GM23338 (cell line): ENCODE measurements at regions not wholly inside any gene's neighbourhood (a gene's known extent, or its start where the extent isn't known, plus 50 kb on each side); places are given as distances from the start of the nearest gene placed in this dataset.

Experiments
- ATAC-seq: fragments of 200-7000 bp; cut with Tn5 transposase; 3 replicates; pipeline ENCODE4 v1.9.1; 2020
- DNase-seq: peaks from one replicate; pipeline ENCODE4 v3.0.0-alpha.2; 2015; ENCODE audit warnings: low spot score
- H2AFZ ChIP-seq: fragments of 200-600 bp; sonication (generic); 2 replicates; pipeline ENCODE4 v1.8.0; 2016; ENCODE audit warnings: antibody characterized with exemption, mild to moderate bottlenecking, moderate library complexity
- H3F3A ChIP-seq: fragments of 200-600 bp; sonication (generic); replicated peaks from 2 replicates; pipeline ENCODE4 v1.8.0; 2017; ENCODE audit warnings: antibody characterized with exemption, mixed run types, low read depth
- H3K27ac ChIP-seq: fragments of 200-600 bp; sonication (generic); 2 replicates; pipeline ENCODE4 v1.6.1; 2016; ENCODE audit warnings: low read depth
- H3K27me3 ChIP-seq: fragments of 200-600 bp; sonication (generic); 2 replicates; pipeline ENCODE4 v1.8.0; 2016; ENCODE audit warnings: mild to moderate bottlenecking, mixed run types, moderate library complexity; ENCODE audit not compliant: insufficient read depth
- H3K36me3 ChIP-seq: fragments of 200-600 bp; sonication (generic); 2 replicates; pipeline ENCODE4 v1.8.0; 2016; ENCODE audit warnings: mild to moderate bottlenecking; ENCODE audit not compliant: insufficient read depth
- H3K4me1 ChIP-seq: fragments of 200-600 bp; sonication (generic); 2 replicates; pipeline ENCODE4 v1.8.0; 2016; ENCODE audit warnings: mild to moderate bottlenecking, moderate library complexity; ENCODE audit not compliant: insufficient read depth
- H3K4me2 ChIP-seq: fragments of 200-600 bp; sonication (generic); 2 replicates; pipeline ENCODE4 v1.7.1; 2017; ENCODE audit warnings: mixed run types
- H3K4me3 ChIP-seq: fragments of 200-600 bp; sonication (generic); 2 replicates; pipeline ENCODE4 v1.6.1; 2016; ENCODE audit warnings: mixed run types
- H3K79me2 ChIP-seq: fragments of 200-600 bp; sonication (generic); replicated peaks from 2 replicates; pipeline ENCODE4 v1.8.0; 2017; ENCODE audit warnings: mild to moderate bottlenecking; ENCODE audit not compliant: insufficient read depth
- H3K9me2 ChIP-seq: fragments of 200-600 bp; sonication (generic); 2 replicates; pipeline ENCODE4 v1.8.0; 2017; ENCODE audit not compliant: insufficient read depth
- H4K20me1 ChIP-seq: fragments of 200-600 bp; sonication (generic); replicated peaks from 2 replicates; pipeline ENCODE4 v1.8.0; 2017; ENCODE audit warnings: mild to moderate bottlenecking; ENCODE audit not compliant: insufficient read depth
- H3K27ac Mint-ChIP-seq: 2 replicates; pipeline ENCODE4 v1.8.0; 2020; ENCODE audit warnings: inconsistent platforms, mild to moderate bottlenecking, moderate library complexity, mixed read lengths
- H3K27me3 Mint-ChIP-seq: 3 replicates; pipeline ENCODE4 v1.8.0; 2022; ENCODE audit warnings: low read depth, mild to moderate bottlenecking, moderate library complexity, mixed read lengths, inconsistent platforms; ENCODE audit not compliant: insufficient read depth, poor library complexity
- H3K36me3 Mint-ChIP-seq: 3 replicates; pipeline ENCODE4 v1.8.0; 2021; ENCODE audit warnings: low read depth, mild to moderate bottlenecking, inconsistent platforms, moderate library complexity, mixed read lengths
- H3K4me1 Mint-ChIP-seq: 3 replicates; pipeline ENCODE4 v1.8.0; 2020; ENCODE audit warnings: mild to moderate bottlenecking, inconsistent platforms, mixed read lengths
- H3K4me3 Mint-ChIP-seq: 3 replicates; pipeline ENCODE4 v1.8.0; 2021; ENCODE audit warnings: moderate library complexity, mild to moderate bottlenecking, inconsistent platforms, mixed read lengths
- H3K9me3 Mint-ChIP-seq: 3 replicates; pipeline ENCODE4 v1.8.0; 2020; ENCODE audit warnings: moderate library complexity, mild to moderate bottlenecking, inconsistent platforms, mixed read lengths
- CREB1 ChIP-seq: fragments of 250-450 bp; sonication (Bioruptor Pico); IDR thresholded peaks from 2 replicates; pipeline ENCODE4 v1.5.0; 2020; ENCODE audit warnings: low read depth, mild to moderate bottlenecking, moderate library complexity
- EZH2phosphoT487 ChIP-seq: fragments of 200-600 bp; sonication (generic); IDR thresholded peaks from one replicate; pipeline ENCODE4 v1.8.1; 2018; ENCODE audit warnings: antibody characterized with exemption; ENCODE audit not compliant: unreplicated experiment
- JUNB ChIP-seq: IDR thresholded peaks from one replicate; pipeline ENCODE4 v1.6.1; 2016; ENCODE audit warnings: antibody characterized with exemption; ENCODE audit not compliant: unreplicated experiment
- POLR2AphosphoS5 ChIP-seq: IDR thresholded peaks from 2 replicates; pipeline ENCODE4 v1.6.1; 2016; ENCODE audit warnings: antibody characterized with exemption, low read depth
- STAT1 ChIP-seq: IDR thresholded peaks from one replicate; pipeline ENCODE4 v1.6.1; 2016; ENCODE audit warnings: antibody characterized with exemption; ENCODE audit not compliant: unreplicated experiment
- ZNF114 ChIP-seq: fragments of 250-450 bp; sonication (Bioruptor Pico); IDR thresholded peaks from 2 replicates; pipeline ENCODE4 v1.5.0; 2020; ENCODE audit warnings: mild to moderate bottlenecking, moderate library complexity
- ZNF331 ChIP-seq: fragments of 250-450 bp; sonication (Bioruptor Pico); IDR thresholded peaks from 2 replicates; pipeline ENCODE4 v1.5.0; 2020; ENCODE audit warnings: low read depth, mild to moderate bottlenecking, moderate library complexity
- TF ChIP-seq, protein P1 (sequence below): fragments of 250-450 bp; sonication (Bioruptor Pico); IDR thresholded peaks from 2 replicates; pipeline ENCODE4 v1.5.0; 2020; ENCODE audit warnings: mild to moderate bottlenecking, moderate library complexity
- TF ChIP-seq, protein P2 (sequence below): IDR thresholded peaks from 2 replicates; pipeline ENCODE4 v1.6.1; 2016; ENCODE audit warnings: antibody characterized with exemption
- TF ChIP-seq, protein P3 (sequence below), 2 experiments: fragments of 200-600 bp in 1 of 2; sonication (generic) in 1 of 2; conservative IDR thresholded peaks; 2 replicates each; pipeline versions ENCODE4 v1.5.1 to v1.6.1; 2016 to 2017; ENCODE audit warnings: antibody characterized with exemption in 2 of 2, low read depth in 2 of 2, mild to moderate bottlenecking in 2 of 2, moderate library complexity in 1 of 2
- TF ChIP-seq, protein P4 (sequence below): IDR thresholded peaks from one replicate; pipeline ENCODE4 v1.6.1; 2018; ENCODE audit warnings: antibody characterized with exemption; ENCODE audit not compliant: unreplicated experiment

DNA sequence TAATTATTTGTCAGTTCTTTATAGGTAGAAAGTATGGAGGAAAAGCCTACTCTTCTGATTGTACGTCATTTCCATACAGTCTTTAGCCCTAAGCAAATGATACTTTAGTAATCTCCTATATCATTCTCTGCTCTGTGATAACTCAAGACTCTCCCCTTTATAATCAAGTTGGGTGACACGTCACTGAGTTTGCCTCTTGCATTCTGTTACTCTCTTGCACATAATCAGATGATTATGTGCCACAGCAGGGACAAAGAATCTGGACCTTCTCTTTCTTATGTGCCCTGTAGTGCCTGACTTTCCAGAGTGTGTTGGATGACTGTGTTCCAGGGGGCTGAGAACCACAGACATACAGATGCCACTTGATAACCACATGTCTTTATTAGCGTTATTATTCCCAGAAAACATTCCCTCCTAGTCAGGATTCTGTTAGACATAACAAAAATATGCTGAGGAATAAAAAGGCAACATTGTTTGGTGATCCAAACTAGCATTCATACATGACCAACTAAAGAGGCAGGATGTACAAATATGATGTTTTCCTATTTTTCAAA is 116.4 kb upstream of the HGF start (continued):
- TF ChIP-seq, protein P1, sequence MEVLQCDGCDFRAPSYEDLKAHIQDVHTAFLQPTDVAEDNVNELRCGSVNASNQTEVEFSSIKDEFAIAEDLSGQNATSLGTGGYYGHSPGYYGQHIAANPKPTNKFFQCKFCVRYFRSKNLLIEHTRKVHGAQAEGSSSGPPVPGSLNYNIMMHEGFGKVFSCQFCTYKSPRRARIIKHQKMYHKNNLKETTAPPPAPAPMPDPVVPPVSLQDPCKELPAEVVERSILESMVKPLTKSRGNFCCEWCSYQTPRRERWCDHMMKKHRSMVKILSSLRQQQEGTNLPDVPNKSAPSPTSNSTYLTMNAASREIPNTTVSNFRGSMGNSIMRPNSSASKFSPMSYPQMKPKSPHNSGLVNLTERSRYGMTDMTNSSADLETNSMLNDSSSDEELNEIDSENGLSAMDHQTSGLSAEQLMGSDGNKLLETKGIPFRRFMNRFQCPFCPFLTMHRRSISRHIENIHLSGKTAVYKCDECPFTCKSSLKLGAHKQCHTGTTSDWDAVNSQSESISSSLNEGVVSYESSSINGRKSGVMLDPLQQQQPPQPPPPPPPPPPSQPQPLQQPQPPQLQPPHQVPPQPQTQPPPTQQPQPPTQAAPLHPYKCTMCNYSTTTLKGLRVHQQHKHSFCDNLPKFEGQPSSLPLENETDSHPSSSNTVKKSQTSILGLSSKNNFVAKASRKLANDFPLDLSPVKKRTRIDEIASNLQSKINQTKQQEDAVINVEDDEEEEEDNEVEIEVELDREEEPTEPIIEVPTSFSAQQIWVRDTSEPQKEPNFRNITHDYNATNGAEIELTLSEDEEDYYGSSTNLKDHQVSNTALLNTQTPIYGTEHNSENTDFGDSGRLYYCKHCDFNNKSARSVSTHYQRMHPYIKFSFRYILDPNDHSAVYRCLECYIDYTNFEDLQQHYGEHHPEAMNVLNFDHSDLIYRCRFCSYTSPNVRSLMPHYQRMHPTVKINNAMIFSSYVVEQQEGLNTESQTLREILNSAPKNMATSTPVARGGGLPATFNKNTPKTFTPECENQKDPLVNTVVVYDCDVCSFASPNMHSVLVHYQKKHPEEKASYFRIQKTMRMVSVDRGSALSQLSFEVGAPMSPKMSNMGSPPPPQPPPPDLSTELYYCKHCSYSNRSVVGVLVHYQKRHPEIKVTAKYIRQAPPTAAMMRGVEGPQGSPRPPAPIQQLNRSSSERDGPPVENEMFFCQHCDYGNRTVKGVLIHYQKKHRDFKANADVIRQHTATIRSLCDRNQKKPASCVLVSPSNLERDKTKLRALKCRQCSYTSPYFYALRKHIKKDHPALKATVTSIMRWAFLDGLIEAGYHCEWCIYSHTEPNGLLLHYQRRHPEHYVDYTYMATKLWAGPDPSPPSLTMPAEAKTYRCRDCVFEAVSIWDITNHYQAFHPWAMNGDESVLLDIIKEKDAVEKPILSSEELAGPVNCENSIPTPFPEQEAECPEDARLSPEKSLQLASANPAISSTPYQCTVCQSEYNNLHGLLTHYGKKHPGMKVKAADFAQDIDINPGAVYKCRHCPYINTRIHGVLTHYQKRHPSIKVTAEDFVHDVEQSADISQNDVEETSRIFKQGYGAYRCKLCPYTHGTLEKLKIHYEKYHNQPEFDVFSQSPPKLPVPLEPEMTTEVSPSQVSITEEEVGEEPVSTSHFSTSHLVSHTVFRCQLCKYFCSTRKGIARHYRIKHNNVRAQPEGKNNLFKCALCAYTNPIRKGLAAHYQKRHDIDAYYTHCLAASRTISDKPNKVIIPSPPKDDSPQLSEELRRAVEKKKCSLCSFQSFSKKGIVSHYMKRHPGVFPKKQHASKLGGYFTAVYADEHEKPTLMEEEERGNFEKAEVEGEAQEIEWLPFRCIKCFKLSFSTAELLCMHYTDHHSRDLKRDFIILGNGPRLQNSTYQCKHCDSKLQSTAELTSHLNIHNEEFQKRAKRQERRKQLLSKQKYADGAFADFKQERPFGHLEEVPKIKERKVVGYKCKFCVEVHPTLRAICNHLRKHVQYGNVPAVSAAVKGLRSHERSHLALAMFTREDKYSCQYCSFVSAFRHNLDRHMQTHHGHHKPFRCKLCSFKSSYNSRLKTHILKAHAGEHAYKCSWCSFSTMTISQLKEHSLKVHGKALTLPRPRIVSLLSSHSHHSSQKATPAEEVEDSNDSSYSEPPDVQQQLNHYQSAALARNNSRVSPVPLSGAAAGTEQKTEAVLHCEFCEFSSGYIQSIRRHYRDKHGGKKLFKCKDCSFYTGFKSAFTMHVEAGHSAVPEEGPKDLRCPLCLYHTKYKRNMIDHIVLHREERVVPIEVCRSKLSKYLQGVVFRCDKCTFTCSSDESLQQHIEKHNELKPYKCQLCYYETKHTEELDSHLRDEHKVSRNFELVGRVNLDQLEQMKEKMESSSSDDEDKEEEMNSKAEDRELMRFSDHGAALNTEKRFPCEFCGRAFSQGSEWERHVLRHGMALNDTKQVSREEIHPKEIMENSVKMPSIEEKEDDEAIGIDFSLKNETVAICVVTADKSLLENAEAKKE (CRISPR knock-in tag) = no peak
- no peak for TF ChIP-seq STAT1
- no peak for TF ChIP-seq ZNF114 (CRISPR knock-in tag)
- no peak for TF ChIP-seq EZH2phosphoT487
- TF ChIP-seq JUNB = no peak
- no peak for TF ChIP-seq CREB1

DNA sequence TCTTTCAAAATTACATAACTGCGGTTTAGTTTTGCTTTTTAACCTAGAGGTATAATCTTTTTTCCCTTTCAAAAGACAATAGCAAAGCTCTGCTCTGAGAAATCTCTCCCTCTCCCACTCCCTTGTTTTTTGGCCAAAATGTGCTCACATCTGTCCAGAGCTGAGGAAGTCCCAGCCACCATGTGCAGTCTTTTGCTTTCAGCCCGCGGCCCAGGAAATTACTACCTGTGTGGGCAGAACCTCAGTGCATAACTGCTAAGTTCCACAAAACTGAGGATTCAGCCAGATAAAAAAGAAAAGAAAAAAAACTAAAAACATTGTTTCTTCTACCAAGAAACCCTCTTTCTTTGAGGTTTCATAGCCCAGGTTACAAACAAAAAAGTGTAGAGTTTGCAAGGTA is 115.0 kb upstream of the HGF start:
- H3K27ac Mint-ChIP-seq = no peak overlapping the region
- no peak for DNase-seq
- no peak for TF ChIP-seq ZNF331 (CRISPR knock-in tag)
- TF ChIP-seq, protein P2, sequence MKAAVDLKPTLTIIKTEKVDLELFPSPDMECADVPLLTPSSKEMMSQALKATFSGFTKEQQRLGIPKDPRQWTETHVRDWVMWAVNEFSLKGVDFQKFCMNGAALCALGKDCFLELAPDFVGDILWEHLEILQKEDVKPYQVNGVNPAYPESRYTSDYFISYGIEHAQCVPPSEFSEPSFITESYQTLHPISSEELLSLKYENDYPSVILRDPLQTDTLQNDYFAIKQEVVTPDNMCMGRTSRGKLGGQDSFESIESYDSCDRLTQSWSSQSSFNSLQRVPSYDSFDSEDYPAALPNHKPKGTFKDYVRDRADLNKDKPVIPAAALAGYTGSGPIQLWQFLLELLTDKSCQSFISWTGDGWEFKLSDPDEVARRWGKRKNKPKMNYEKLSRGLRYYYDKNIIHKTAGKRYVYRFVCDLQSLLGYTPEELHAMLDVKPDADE = no peak
- TF ChIP-seq, protein P3, sequence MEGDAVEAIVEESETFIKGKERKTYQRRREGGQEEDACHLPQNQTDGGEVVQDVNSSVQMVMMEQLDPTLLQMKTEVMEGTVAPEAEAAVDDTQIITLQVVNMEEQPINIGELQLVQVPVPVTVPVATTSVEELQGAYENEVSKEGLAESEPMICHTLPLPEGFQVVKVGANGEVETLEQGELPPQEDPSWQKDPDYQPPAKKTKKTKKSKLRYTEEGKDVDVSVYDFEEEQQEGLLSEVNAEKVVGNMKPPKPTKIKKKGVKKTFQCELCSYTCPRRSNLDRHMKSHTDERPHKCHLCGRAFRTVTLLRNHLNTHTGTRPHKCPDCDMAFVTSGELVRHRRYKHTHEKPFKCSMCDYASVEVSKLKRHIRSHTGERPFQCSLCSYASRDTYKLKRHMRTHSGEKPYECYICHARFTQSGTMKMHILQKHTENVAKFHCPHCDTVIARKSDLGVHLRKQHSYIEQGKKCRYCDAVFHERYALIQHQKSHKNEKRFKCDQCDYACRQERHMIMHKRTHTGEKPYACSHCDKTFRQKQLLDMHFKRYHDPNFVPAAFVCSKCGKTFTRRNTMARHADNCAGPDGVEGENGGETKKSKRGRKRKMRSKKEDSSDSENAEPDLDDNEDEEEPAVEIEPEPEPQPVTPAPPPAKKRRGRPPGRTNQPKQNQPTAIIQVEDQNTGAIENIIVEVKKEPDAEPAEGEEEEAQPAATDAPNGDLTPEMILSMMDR (conservative IDR thresholded peaks at IDR 0.05; ENCODE audit: low read depth in 2 of 2) = no peak
- TF ChIP-seq STAT1 = no peak
- TF ChIP-seq, protein P4, sequence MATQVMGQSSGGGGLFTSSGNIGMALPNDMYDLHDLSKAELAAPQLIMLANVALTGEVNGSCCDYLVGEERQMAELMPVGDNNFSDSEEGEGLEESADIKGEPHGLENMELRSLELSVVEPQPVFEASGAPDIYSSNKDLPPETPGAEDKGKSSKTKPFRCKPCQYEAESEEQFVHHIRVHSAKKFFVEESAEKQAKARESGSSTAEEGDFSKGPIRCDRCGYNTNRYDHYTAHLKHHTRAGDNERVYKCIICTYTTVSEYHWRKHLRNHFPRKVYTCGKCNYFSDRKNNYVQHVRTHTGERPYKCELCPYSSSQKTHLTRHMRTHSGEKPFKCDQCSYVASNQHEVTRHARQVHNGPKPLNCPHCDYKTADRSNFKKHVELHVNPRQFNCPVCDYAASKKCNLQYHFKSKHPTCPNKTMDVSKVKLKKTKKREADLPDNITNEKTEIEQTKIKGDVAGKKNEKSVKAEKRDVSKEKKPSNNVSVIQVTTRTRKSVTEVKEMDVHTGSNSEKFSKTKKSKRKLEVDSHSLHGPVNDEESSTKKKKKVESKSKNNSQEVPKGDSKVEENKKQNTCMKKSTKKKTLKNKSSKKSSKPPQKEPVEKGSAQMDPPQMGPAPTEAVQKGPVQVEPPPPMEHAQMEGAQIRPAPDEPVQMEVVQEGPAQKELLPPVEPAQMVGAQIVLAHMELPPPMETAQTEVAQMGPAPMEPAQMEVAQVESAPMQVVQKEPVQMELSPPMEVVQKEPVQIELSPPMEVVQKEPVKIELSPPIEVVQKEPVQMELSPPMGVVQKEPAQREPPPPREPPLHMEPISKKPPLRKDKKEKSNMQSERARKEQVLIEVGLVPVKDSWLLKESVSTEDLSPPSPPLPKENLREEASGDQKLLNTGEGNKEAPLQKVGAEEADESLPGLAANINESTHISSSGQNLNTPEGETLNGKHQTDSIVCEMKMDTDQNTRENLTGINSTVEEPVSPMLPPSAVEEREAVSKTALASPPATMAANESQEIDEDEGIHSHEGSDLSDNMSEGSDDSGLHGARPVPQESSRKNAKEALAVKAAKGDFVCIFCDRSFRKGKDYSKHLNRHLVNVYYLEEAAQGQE = no peak
- no peak for TF ChIP-seq CREB1
- no peak for TF ChIP-seq POLR2AphosphoS5
- TF ChIP-seq ZNF114 (CRISPR knock-in tag) = no peak
- no peak for TF ChIP-seq JUNB

More for the DNA sequence above, 115.0 kb upstream of the HGF start:
- Histone ChIP-seq H3K27ac (no peak overlapping the region), H3K79me2 (no peaks in the 10 kb centered on the region), H3K27me3 (no peaks in the 10 kb centered on the region), H3K36me3 (no peaks in the 10 kb centered on the region), H3K9me2 (no peaks in the 10 kb centered on the region), H4K20me1 (no peaks in the 10 kb centered on the region), H3F3A (no peaks in the 10 kb centered on the region), H3K4me1 (no peaks in the 10 kb centered on the region), H3K4me3 (no peak overlapping the region), H3K4me2 (no peak overlapping the region), H2AFZ (no peak overlapping the region)
- Mint-ChIP-seq H3K4me3 (no peak overlapping the region), H3K9me3 (no peaks in the 10 kb centered on the region), H3K4me1 (0 out of 3 replicates have a peak, but pooled peaks cover 2% of the 10 kb centered on the region), H3K27me3 (no peaks in the 10 kb centered on the region), H3K36me3 (no peaks in the 10 kb centered on the region)
- no peak for ATAC-seq
